Smooth muscle cell (in vitro differentiated cells): ENCODE measurements at regions not wholly inside any gene's neighbourhood (a gene's known extent, or its start where the extent isn't known, plus 50 kb on each side); places are given as distances from the start of the nearest gene placed in this dataset.

Experiments used
- DNase-seq: peaks from one replicate; lab custom pipeline; 2025; ENCODE audit not compliant: unreplicated experiment; lab: John Stamatoyannopoulos, UW
- H2AFZ ChIP-seq: fragments of 200-600 bp; sonication (generic); 2 replicates; pipeline ENCODE4 v1.6.0; 2016; ENCODE audit warnings: antibody characterized with exemption, low read depth, mild to moderate bottlenecking
- H3F3A ChIP-seq: fragments of 200-600 bp; sonication (generic); 2 replicates; pipeline ENCODE4 v1.6.0; 2017; ENCODE audit warnings: antibody characterized with exemption, low read depth
- H3K27ac ChIP-seq: fragments of 200-600 bp; sonication (generic); 2 replicates; pipeline ENCODE4 v1.5.1; 2016; ENCODE audit warnings: low read depth, mild to moderate bottlenecking
- H3K27me3 ChIP-seq: fragments of 200-600 bp; sonication (generic); 2 replicates; pipeline ENCODE4 v1.6.1; 2016; ENCODE audit warnings: low read depth, mild to moderate bottlenecking
- H3K36me3 ChIP-seq: fragments of 200-600 bp; sonication (generic); 2 replicates; pipeline ENCODE4 v1.5.1; 2016; ENCODE audit warnings: low read depth
- H3K4me1 ChIP-seq: fragments of 200-600 bp; sonication (generic); 2 replicates; pipeline ENCODE4 v1.5.1; 2016; ENCODE audit warnings: low read depth
- H3K4me2 ChIP-seq: fragments of 200-600 bp; sonication (generic); 2 replicates; pipeline ENCODE4 v1.6.0; 2016; ENCODE audit warnings: mild to moderate bottlenecking
- H3K4me3 ChIP-seq: fragments of 200-600 bp; sonication (generic); 2 replicates; pipeline ENCODE4 v1.5.1; 2016; ENCODE audit warnings: mild to moderate bottlenecking
- H3K79me2 ChIP-seq: fragments of 200-600 bp; sonication (generic); 2 replicates; pipeline ENCODE4 v1.6.0; 2016; ENCODE audit warnings: low read depth, mild to moderate bottlenecking
- H3K9ac ChIP-seq: fragments of 200-600 bp; sonication (generic); 2 replicates; pipeline ENCODE4 v1.6.0; 2016; ENCODE audit warnings: low read depth
- H3K9me3 ChIP-seq: fragments of 200-600 bp; sonication (generic); replicated peaks from 2 replicates; pipeline ENCODE4 v1.5.1; 2016; ENCODE audit warnings: low read depth
- H4K20me1 ChIP-seq: fragments of 200-600 bp; sonication (generic); 2 replicates; pipeline ENCODE4 v1.6.0; 2016; ENCODE audit warnings: low read depth
- WGBS: methylation state at CpG from one replicate; pipeline ENCODE4 v1.1.7; 2016; ENCODE audit warnings: low lambda C conversion rate; 5-methylcytosine and 5-hydroxymethylcytosine counted together
- TF ChIP-seq, protein P1 (sequence below): fragments of 200-600 bp; sonication (generic); IDR thresholded peaks from 2 replicates; pipeline ENCODE4 v1.5.1; 2017; ENCODE audit warnings: borderline replicate concordance, mild to moderate bottlenecking, antibody characterized with exemption; ENCODE audit not compliant: insufficient read depth, poor library complexity, severe bottlenecking

DNA sequence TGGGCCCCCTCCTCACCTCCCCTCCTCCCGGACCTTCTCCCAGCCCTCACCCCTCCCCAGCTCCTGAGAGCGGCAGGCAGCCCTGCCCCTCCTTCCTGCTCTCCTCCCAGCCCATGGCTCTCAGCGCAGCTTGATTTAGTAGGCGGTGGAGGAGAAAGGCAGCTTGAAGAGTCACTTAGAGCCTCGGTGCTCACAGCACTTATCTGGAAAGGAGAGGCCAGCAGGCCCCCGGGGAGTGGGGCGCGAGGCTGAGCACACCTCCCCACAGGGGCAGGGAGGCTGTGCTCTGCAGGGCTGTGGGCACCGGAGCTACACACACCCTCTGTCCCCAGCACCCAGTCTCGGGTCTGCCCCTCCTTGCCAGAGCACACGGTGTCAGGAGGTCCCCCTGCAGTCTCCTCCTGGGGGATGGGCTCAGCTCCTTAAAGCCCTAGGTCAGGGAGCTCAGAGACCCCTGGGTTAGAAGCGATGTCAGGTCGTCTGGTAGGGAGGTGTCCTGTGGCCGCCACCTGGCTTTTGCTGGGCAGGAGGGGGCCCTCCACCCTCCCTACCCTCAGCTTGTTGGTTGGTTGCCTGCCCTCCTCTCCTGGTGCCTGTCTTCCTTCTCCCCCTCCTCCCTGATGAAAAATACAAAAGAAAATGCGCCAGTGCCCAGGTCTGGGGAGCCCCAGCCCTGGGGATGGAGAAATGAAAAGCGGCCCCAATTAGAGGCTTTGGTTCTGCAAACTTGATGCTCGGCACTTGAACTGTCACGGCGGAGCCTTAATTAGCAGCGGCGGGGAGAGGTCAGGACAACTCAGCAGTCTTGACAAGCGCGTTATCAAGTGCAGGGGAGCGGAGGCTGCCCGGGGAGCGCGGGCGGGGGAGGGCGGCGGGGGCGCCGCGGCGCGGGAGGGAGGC is 151.1 kb upstream of the GSE1 start:
- H3K27ac ChIP-seq = no peak overlapping the region
- peaks cover 97% of the 10 kb centered on the region for H4K20me1 ChIP-seq
- H3F3A ChIP-seq = no peaks in the 10 kb centered on the region
- peak; percentile 12 for DNase-seq
- H3K4me2 ChIP-seq = peak overlapping the region; percentile 94
- WGBS = 1% methylated on average over 25 of the region's 35 CpGs
- H3K27me3 ChIP-seq = no peaks in the 10 kb centered on the region
- no peaks in the 10 kb centered on the region for H3K36me3 ChIP-seq
- H3K4me3 ChIP-seq = peak overlapping the region; percentile 54
- TF ChIP-seq, protein P1, sequence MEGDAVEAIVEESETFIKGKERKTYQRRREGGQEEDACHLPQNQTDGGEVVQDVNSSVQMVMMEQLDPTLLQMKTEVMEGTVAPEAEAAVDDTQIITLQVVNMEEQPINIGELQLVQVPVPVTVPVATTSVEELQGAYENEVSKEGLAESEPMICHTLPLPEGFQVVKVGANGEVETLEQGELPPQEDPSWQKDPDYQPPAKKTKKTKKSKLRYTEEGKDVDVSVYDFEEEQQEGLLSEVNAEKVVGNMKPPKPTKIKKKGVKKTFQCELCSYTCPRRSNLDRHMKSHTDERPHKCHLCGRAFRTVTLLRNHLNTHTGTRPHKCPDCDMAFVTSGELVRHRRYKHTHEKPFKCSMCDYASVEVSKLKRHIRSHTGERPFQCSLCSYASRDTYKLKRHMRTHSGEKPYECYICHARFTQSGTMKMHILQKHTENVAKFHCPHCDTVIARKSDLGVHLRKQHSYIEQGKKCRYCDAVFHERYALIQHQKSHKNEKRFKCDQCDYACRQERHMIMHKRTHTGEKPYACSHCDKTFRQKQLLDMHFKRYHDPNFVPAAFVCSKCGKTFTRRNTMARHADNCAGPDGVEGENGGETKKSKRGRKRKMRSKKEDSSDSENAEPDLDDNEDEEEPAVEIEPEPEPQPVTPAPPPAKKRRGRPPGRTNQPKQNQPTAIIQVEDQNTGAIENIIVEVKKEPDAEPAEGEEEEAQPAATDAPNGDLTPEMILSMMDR = no peak
- H3K79me2 ChIP-seq = no peaks in the 10 kb centered on the region
- H3K9ac ChIP-seq = no peak overlapping the region
- H3K4me1 ChIP-seq = peaks cover 35% of the 10 kb centered on the region
- H3K9me3 ChIP-seq = no peaks in the 10 kb centered on the region
- H2AFZ ChIP-seq = no peak overlapping the region

DNA sequence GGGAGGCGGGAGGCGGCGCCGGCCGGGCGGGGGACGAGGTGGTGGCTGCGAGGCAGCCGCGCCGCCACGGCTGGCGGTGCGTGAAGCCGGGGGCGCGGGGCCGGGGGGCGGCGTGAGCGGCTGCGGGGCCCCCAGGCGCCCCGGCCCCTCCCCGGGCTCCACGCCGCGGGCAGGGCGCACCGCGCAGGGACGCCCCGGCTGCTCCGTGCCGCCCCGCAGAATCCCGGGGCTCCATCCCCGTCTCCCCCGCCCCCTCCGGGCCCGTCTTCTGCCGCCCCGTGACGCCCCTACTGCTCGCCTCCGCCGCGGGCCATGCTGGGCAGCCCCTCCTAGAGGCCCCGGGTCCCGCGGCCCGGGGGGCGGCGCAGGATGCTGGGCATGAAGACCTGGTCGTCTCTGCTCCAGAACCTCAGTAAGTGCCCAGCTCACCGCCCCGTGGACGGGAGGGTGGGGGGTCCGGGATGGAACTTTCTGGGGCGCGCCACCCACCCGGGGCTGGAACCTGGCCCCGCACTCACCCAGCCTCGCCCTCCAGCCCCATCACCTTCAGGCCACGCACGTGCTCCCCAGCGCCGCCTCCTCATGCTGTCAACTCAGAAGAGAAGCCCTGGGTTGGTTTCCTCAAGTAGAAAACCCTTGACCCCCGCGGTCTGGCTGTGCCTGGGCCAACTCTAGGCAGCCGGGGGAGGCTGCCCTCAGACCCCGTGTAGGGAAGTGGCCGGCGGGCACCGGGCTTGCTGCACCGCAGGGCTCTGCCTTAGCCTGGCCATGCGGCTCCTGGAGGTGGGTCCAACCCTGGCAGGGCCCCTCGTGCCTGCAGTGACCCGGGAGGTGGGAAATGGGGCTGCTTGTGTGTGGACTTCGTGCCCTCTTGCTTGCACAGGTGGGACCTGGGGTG is 150.2 kb upstream of the GSE1 start:
- no peaks in the 10 kb centered on the region for H3F3A ChIP-seq
- H2AFZ ChIP-seq = no peak overlapping the region
- no peaks in the 10 kb centered on the region for H3K36me3 ChIP-seq
- DNase-seq = no peak
- H3K9me3 ChIP-seq = no peaks in the 10 kb centered on the region
- peak overlapping the region; percentile 28 for H3K4me3 ChIP-seq
- TF ChIP-seq, protein P1 = no peak
- 50% methylated on average over 19 of the region's 80 CpGs for WGBS
- peak overlapping the region; percentile 81 for H3K4me2 ChIP-seq
- H3K9ac ChIP-seq = no peak overlapping the region
- peaks cover 97% of the 10 kb centered on the region for H4K20me1 ChIP-seq
- no peaks in the 10 kb centered on the region for H3K27me3 ChIP-seq
- H3K79me2 ChIP-seq = no peaks in the 10 kb centered on the region
- no peak overlapping the region for H3K27ac ChIP-seq
- H3K4me1 ChIP-seq = peaks cover 35% of the 10 kb centered on the region

DNA sequence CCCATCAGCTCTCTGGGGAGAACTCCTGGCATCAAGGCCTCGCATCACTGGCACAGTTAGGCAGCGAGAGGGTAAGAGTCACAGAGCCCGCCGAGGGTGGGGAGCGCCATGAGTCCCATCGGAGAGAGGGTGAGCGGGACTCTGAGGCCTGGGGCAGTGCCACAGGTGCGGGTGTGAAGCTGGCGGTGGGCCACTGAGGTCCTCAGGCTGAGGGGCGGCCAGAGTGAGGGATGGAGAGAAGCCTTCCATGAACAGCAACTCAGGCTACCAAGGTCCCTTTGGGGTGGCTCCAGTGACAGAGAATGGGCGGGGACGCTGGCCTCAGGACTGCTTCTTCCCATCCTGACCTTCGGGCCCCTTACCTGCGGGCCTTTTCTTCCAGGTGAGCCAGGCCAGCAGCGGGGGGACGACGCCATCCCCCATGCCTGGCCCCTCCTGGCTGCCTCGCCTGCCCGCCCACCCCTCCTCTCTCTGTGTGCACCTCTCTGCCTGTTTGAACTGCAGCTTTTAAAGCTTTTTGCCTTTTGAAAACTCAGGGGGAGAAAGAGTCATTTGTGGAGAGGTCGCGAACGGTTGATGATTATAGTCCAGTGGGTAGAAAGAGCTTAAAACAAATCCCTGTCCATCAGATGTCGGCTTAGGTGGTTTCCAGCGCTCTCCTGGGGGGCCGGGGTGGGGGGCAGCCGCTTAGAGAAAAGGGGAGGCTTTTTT is 149.3 kb upstream of the GSE1 start:
- 86% methylated on average over 26 of the region's 26 CpGs for WGBS

More for the DNA sequence above, 149.3 kb upstream of the GSE1 start:
- Histone ChIP-seq H3F3A (no peaks in the 10 kb centered on the region), H4K20me1 (peaks cover 95% of the 10 kb centered on the region), H3K27ac (no peak overlapping the region), H3K4me3 (no peak overlapping the region), H3K4me2 (no peak overlapping the region), H3K9me3 (no peaks in the 10 kb centered on the region), H2AFZ (no peak overlapping the region), H3K79me2 (no peaks in the 10 kb centered on the region), H3K4me1 (peaks cover 35% of the 10 kb centered on the region), H3K27me3 (no peaks in the 10 kb centered on the region), H3K9ac (no peak overlapping the region), H3K36me3 (no peaks in the 10 kb centered on the region)
- no peak for DNase-seq
- TF ChIP-seq, protein P1 = no peak
